ENCODE measurements at regions not wholly inside any gene's neighbourhood (a gene's known extent, or its start where the extent isn't known, plus 50 kb on each side); places are given as distances from the start of the nearest gene placed in this dataset.

DNA sequence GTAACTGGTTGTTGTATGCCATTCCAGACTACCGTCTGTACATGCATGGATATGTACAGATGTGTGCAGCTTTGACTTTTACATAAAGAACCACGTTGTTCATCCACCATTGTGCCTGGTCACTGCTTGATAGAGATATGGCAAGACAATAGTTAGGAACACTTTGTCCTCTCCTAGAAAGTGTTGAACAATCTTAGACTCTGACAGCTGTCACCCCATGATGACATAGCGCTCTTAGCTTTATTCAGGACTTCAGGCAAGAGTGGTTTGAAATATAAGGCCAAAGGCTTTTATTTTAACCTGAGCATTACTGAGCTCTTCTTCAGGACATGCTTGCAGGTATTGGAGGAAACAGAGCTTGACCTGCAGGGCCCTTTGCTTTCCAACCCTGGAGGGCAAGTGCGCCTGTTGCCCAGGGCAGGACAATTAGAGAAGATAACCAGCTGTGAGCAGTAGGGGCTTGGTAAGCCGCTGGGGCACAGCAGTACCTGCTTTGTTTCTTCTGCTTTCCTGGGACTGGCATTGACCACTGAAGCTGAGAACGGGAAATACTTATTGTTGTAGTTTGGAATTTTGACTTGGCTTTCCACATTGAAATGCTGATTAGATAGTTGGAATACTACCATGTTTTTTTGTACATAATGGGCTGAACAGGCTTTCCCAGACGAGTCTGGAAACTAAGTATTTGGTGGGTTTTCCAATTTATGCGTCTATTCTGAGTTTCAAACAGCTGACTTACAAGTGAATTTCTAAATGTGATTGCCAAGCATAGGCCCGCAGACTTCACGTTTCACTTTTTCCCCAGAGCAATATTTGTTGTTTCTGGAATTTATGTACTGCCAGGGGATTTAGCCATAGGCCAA is 51.1 kb downstream of the GARRE1 start:
- no peak for DNase-seq (ENCODE audit: low spot score)

- DNase-seq (ENCODE audit: low spot score) = no peak
Measured at GRCh38 chr19:34306213-34306661, 51.9 kb downstream of the GARRE1 start.

GRCh38 chr19:34306824-34307223 is 52.5 kb downstream of the GARRE1 start:
- no peak for DNase-seq (ENCODE audit: low spot score)

DNA sequence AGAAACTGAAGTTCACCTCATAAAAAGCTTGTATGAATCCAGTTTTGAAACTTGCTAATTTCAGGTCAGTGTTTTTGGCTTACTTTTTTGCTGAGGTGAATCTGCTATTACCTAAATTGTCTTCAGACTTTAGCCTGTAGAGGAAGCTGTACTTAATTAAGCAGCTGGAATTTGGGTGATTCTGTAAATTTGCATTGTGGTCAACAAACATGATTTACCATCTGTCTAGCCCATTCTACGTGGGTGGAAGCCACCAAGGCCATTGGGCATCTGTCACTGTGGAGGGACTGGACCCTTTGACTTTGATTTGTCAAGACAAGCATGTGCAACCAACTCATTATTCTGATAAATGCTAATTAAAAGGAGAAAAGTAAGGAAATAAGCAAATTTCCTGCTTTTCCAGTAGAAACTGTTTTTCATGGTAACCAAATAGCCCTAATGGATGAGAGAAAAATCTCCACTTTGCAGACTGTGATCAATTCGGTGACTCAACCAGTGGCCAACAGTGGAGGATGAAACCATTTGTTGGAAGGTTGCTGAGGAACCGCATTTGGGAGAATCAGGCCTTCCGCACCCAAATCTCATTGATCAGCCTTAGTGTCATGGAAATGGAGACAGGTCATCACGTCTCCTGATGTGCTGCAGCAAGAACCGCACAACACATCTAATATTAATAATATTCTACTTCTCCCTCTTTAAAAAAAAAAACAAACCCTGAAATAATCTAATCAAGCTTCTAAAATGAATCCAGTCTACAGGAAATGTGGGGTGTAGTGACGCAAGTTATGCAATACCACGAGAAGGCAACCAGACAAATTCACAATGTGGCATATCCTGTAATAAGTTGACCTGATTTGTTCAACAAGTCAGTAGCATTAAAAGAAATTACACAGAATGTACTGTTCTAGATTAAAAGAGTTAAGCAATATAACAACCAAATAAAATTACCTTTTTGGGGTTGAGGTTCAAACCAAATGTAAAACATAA is 54.3 kb downstream of the GARRE1 start:
- peak; percentile 16 for DNase-seq (ENCODE audit: low spot score)

DNA sequence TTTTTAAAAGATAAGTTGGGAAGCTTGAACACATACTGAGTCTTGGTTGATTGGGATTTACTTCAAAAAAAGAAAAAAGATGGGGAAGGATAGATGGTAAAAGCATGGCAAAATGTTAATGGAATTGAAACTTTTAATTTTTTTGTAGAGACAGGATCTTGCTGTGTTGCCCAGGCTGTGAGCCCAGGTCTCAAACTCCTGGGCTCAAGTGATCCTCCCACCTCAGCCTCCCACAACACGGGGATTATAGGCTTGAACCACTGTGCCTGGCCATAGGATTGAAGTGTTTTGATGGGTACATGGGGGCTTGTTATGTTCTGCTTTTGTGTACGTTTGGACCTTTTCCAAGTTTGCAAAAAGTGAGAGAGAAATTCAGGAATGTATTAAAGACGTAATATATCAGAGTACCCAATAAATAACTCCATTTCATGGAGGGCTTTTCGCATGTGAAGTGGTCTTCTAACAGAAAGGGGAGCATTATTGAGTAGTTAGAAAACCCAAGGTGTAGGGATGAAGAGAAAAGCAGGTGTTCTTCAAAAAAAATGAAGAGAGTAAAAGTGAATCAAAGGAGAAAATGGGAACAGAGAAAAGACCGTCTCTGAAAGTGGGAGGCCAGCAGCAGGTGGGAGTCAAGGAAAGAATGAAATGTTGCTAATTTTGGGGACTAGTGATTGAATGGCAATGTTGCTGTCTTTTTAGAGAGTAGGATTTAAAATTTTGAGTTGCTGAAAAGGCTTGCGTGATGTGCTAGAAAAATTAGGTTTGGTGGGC is 55.2 kb downstream of the GARRE1 start:
- no peak for DNase-seq (ENCODE audit: low spot score)

GRCh38 chr19:34310494-34310981 is 54.5 kb upstream of the GPI start:
- no peak for DNase-seq (ENCODE audit: low spot score)

- DNase-seq (ENCODE audit: low spot score) = no peak
Measured at GRCh38 chr19:34313188-34313587, 51.8 kb upstream of the GPI start.

DNA sequence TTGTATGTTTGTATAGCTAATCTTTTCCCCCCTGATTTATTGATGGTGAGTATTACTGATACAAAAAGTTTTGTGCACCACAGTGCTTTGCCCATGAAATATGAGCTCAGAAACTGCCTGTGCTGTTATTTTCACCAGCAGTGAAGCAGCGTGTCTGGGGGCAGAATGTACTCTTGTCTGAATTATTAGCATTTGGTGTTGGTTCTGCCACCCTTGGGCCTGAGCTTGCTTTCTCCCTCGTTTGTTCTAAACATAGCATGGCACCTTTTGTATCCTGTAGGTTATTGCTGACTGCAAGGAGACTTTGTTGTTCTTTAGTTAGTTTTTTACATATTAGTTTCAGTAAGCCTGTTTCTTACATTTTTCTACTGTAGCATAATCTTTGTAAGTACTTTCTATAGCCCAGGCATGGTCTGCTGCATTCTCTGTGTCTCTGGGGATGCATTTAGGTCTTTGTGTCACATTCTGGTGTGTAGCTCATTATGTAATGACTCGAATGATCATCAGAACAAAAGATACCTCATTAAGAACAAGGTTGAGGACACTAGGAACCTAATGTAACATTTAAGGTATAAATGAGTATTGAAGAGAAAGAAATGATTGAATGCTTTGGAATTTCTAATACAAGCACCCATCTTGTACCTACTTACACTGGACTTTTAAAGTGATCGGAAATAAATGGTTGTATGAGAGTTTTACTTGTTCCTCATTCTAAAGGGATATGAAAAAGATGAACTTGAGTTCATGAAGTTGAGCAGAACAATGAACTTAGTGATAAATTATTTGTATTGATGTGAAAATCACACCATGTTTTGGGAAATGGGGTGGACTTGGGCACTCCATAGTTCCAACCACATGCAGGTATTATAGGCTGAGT is 50.3 kb upstream of the GPI start:
- DNase-seq (ENCODE audit: low spot score) = no peak
